Prostate gland (tissue), 2 donors: ENCODE measurements at regions not wholly inside any gene's neighbourhood (a gene's known extent, or its start where the extent isn't known, plus 50 kb on each side); places are given as distances from the start of the nearest gene placed in this dataset.

ENCODE experiments used
- DNase-seq: peaks from one replicate; pipeline ENCODE4 v3.0.0-alpha.2; 2019; ENCODE audit warnings: low spot score
- H3K27ac ChIP-seq, 2 donors: fragments of 200-600 bp; sonication (generic); 2 replicates each; pipeline ENCODE4 v1.5.1; 2017 to 2019
- H3K27me3 ChIP-seq: fragments of 200-600 bp; sonication (generic); replicated peaks from 2 replicates; pipeline ENCODE4 v1.5.1; 2019; ENCODE audit not compliant: insufficient read depth
- H3K36me3 ChIP-seq, 2 donors: fragments of 200-600 bp; sonication (generic); 1 replicate in 1 of 2; 2 replicates in 1 of 2; pipeline versions ENCODE4 v1.5.1 to v1.8.1; 2017 to 2019
- H3K4me1 ChIP-seq: fragments of 200-600 bp; sonication (generic); replicated peaks from 2 replicates; pipeline ENCODE4 v1.5.1; 2019
- H3K4me3 ChIP-seq, 2 donors: fragments of 200-600 bp; sonication (generic); 2 replicates each; pipeline ENCODE4 v1.5.1; 2017 to 2019
- H3K9me3 ChIP-seq: fragments of 200-600 bp; sonication (generic); 2 replicates; pipeline ENCODE4 v1.5.1; 2017
- CTCF ChIP-seq, 4 experiments: fragments of 200-600 bp in 2 of 4; fragments of 450-650 bp in 2 of 4; sonication (generic) in 2 of 4; IDR thresholded peaks; 1 replicate in 3 of 4; 2 replicates in 1 of 4; pipeline ENCODE4 v1.5.1; 2016 to 2019; ENCODE audit warnings: antibody characterized with exemption in 4 of 4, mild to moderate bottlenecking in 2 of 4, moderate library complexity in 2 of 4
- POLR2A ChIP-seq: fragments of 450-650 bp; IDR thresholded peaks from one replicate; pipeline ENCODE4 v1.6.1; 2016; ENCODE audit warnings: antibody characterized with exemption, mild to moderate bottlenecking
- POLR2AphosphoS5 ChIP-seq: sonication (generic); formaldehyde crosslinking; IDR thresholded peaks from one replicate; pipeline ENCODE4 v1.6.1; 2017; ENCODE audit warnings: antibody characterized with exemption
- WGBS: methylation state at CpG from one replicate; pipeline ENCODE4 v1.1.5; 2018; 5-methylcytosine and 5-hydroxymethylcytosine counted together
- intact Hi-C: fragments of 100-400 bp; cut with DNase I; formaldehyde crosslinking; loops from one replicate; pipeline ENCODE4 v1.14.2; 2022

GRCh38 chr1:88126467-88126866, 557.6 kb upstream of the PKN2 start:
- no peak for DNase-seq
- no peaks in the 10 kb centered on the region for H3K36me3 ChIP-seq
- no peak overlapping the region for H3K4me3 ChIP-seq
- no peaks in the 10 kb centered on the region for H3K9me3 ChIP-seq
- 96% methylated on average over 2 of the region's 2 CpGs for WGBS
- H3K27ac ChIP-seq = no peak overlapping the region
- no peaks in the 10 kb centered on the region for H3K27me3 ChIP-seq
- no peaks in the 10 kb centered on the region for H3K4me1 ChIP-seq
- intact Hi-C loops = no loop called here
- TF ChIP-seq POLR2AphosphoS5 (no peak), CTCF (IDR thresholded peaks at IDR 0.05) (no peak), POLR2A (no peak)

- no peak for DNase-seq
- 92% methylated on average over 1 of the region's 1 CpG for WGBS
- H3K27ac ChIP-seq = no peak overlapping the region
- TF ChIP-seq CTCF (IDR thresholded peaks at IDR 0.05) (no peak), POLR2A (no peak), POLR2AphosphoS5 (no peak)
- H3K4me1 ChIP-seq = no peaks in the 10 kb centered on the region
- H3K36me3 ChIP-seq = no peaks in the 10 kb centered on the region
- no peaks in the 10 kb centered on the region for H3K27me3 ChIP-seq
- no peaks in the 10 kb centered on the region for H3K9me3 ChIP-seq
- intact Hi-C loops = no loop called here
- H3K4me3 ChIP-seq = no peak overlapping the region
These were observed 550.1 kb upstream of the PKN2 start for GRCh38 chr1:88133991-88134390.

GRCh38 chr1:88134983-88135921, 548.8 kb upstream of the PKN2 start:
- no peaks in the 10 kb centered on the region for H3K9me3 ChIP-seq
- intact Hi-C loops = no loop called here
- TF ChIP-seq POLR2AphosphoS5 (no peak), CTCF (IDR thresholded peaks at IDR 0.05) (no peak), POLR2A (no peak)
- H3K36me3 ChIP-seq = no peaks in the 10 kb centered on the region
- DNase-seq = no peak
- no peak overlapping the region for H3K4me3 ChIP-seq
- no peaks in the 10 kb centered on the region for H3K27me3 ChIP-seq
- WGBS = 85% methylated on average over 7 of the region's 7 CpGs
- no peak overlapping the region for H3K27ac ChIP-seq
- no peaks in the 10 kb centered on the region for H3K4me1 ChIP-seq

GRCh38 chr1:88139633-88140032, 544.4 kb upstream of the PKN2 start:
- Histone ChIP-seq H3K36me3 (no peaks in the 10 kb centered on the region), H3K27me3 (no peaks in the 10 kb centered on the region), H3K9me3 (no peaks in the 10 kb centered on the region), H3K27ac (no peak overlapping the region), H3K4me1 (no peaks in the 10 kb centered on the region), H3K4me3 (no peak overlapping the region)
- TF ChIP-seq CTCF (IDR thresholded peaks at IDR 0.05) = no peak
- TF ChIP-seq POLR2AphosphoS5 = no peak
- no peak for TF ChIP-seq POLR2A
- DNase-seq = no peak
- 59% methylated on average over 4 of the region's 4 CpGs for WGBS
- intact Hi-C loops = no loop called here

- Histone ChIP-seq H3K27me3 (no peaks in the 10 kb centered on the region), H3K9me3 (no peaks in the 10 kb centered on the region), H3K4me1 (no peaks in the 10 kb centered on the region), H3K27ac (no peak overlapping the region), H3K36me3 (no peaks in the 10 kb centered on the region), H3K4me3 (no peak overlapping the region)
- TF ChIP-seq CTCF (IDR thresholded peaks at IDR 0.05) (no peak), POLR2A (no peak), POLR2AphosphoS5 (no peak)
- intact Hi-C loops = no loop called here
- DNase-seq = no peak
- WGBS = 93% methylated on average over 1 of the region's 1 CpG
These were observed 543.7 kb upstream of the PKN2 start for GRCh38 chr1:88140325-88140724.
